AG04449 (cell line): ENCODE measurements at regions not wholly inside any gene's neighbourhood (a gene's known extent, or its start where the extent isn't known, plus 50 kb on each side); places are given as distances from the start of the nearest gene placed in this dataset.

Experiments used
- CTCF ChIA-PET: fragments of 350-600 bp; formaldehyde crosslinking; extraction: SDS; loops from one replicate; lab custom pipeline; 2021; ENCODE audit warnings: antibody characterized with exemption; lab: Yijun Ruan, JAX
- POLR2A ChIA-PET: fragments of 400-600, 350-600 bp; formaldehyde crosslinking; extraction: SDS; loops from one replicate; lab custom pipeline; 2020; ENCODE audit warnings: antibody characterized with exemption, inconsistent platforms; lab: Yijun Ruan, JAX
- DNase-seq: peaks from one replicate; pipeline ENCODE4 v3.0.0-alpha.2; 2010; ENCODE audit warnings: low read depth, low spot score
- H3K4me3 ChIP-seq: 2 replicates; pipeline ENCODE4 v1.5.1; 2011; ENCODE audit warnings: low read depth, mild to moderate bottlenecking, control low read depth, low read length
- CTCF ChIP-seq: IDR thresholded peaks from one replicate; pipeline ENCODE4 v1.5.1; 2011; ENCODE audit warnings: mild to moderate bottlenecking, moderate library complexity, low read length, control low read depth, inconsistent platforms; ENCODE audit not compliant: insufficient read depth; ENCODE audit errors: missing control alignments

- CTCF ChIA-PET: no interaction called here
- POLR2A ChIA-PET: no interaction called here
- no peak for DNase-seq
- TF ChIP-seq CTCF: no peak
- no peak overlapping the region for H3K4me3 ChIP-seq
Observed at GRCh38 chr22:48146426-48146825, 1384.0 kb downstream of the TBC1D22A start.

- ChIA-PET POLR2A (no interaction called here), CTCF (no interaction called here)
- H3K4me3 ChIP-seq: no peak overlapping the region
- no peak for DNase-seq
- no peak for TF ChIP-seq CTCF
Observed at GRCh38 chr22:48145738-48146137, 1383.3 kb downstream of the TBC1D22A start.

GRCh38 chr22:48144318-48144717, 1381.9 kb downstream of the TBC1D22A start:
- CTCF ChIA-PET: no interaction called here
- DNase-seq: no peak
- no peak for TF ChIP-seq CTCF
- no peak overlapping the region for H3K4me3 ChIP-seq
- POLR2A ChIA-PET: no interaction called here

- CTCF ChIA-PET: no interaction called here
- POLR2A ChIA-PET: no interaction called here
- DNase-seq: no peak
- no peak overlapping the region for H3K4me3 ChIP-seq
- TF ChIP-seq CTCF: no peak
Observed at GRCh38 chr22:48143856-48144255, 1381.4 kb downstream of the TBC1D22A start.

GRCh38 chr22:48142388-48142787, 1379.9 kb downstream of the TBC1D22A start:
- CTCF ChIA-PET: no interaction called here
- TF ChIP-seq CTCF: no peak
- no peak overlapping the region for H3K4me3 ChIP-seq
- no peak for DNase-seq
- POLR2A ChIA-PET: no interaction called here

GRCh38 chr22:48141301-48141700, 1378.9 kb downstream of the TBC1D22A start:
- no peak overlapping the region for H3K4me3 ChIP-seq
- ChIA-PET CTCF (no interaction called here), POLR2A (no interaction called here)
- TF ChIP-seq CTCF: no peak
- no peak for DNase-seq
